Motor neuron (in vitro differentiated cells): ENCODE measurements at regions not wholly inside any gene's neighbourhood (a gene's known extent, or its start where the extent isn't known, plus 50 kb on each side); places are given as distances from the start of the nearest gene placed in this dataset.

Experiments
- ATAC-seq, 8 experiments: fragments of 200-7000 bp; cut with Tn5 transposase; replicated peaks in 6 of 8; 2 replicates each; pipeline ENCODE4 v1.8.0; 2021; ENCODE audit warnings: mild to moderate bottlenecking in 8 of 8, moderate library complexity in 8 of 8
- H3K27ac ChIP-seq, 2 donors: fragments of 250-450 bp; sonication (Bioruptor Pico); 2 replicates each; pipeline ENCODE4 v1.9.0; 2021; ENCODE audit warnings: antibody characterized with exemption in 2 of 2, mild to moderate bottlenecking in 2 of 2, moderate library complexity in 1 of 2
- H3K4me1 ChIP-seq, 2 donors: fragments of 250-450 bp; sonication (Bioruptor Pico); replicated peaks in 1 of 2; 2 replicates each; pipeline ENCODE4 v1.6.1; 2021; ENCODE audit warnings: antibody characterized with exemption in 2 of 2, mild to moderate bottlenecking in 2 of 2, moderate library complexity in 1 of 2
- H3K4me3 ChIP-seq, 5 donors: fragments of 250-450 bp; sonication (Bioruptor Pico); 2 replicates each; pipeline ENCODE4 v1.9.0; 2021; ENCODE audit warnings: antibody characterized with exemption in 5 of 5, mild to moderate bottlenecking in 5 of 5, moderate library complexity in 4 of 5
- WGBS, 10 experiments: fragments of 450-650 bp; shearing (Covaris generic); methylation state at CpG; one replicate each; pipeline ENCODE4 v1.0.0; 2022; 5-methylcytosine and 5-hydroxymethylcytosine counted together
- in situ Hi-C, 9 experiments: fragments of 400-800 bp; cut with MboI; loops; one replicate each; pipeline ENCODE4 v1.15.0; 2021; ENCODE audit warnings: low sequenced_read_pairs in 9 of 9, low pct_unique_long_range_greater_than_20kb in 2 of 9; ENCODE audit not compliant: unreplicated experiment in 9 of 9

- 0 to 100% (median 40%) methylated on average over 1 to 2 of the region's 2 CpGs; no CpG with 5 or more reads in 2 of the 10 experiments for WGBS, 10 experiments
- H3K27ac ChIP-seq: no peak overlapping the region
- in situ Hi-C loops: loop anchor here in 4 of 9 experiments (25.0 kb wide), 5 partner anchors 421 to 1171 kb away; partner anchors contain the start of gene MLLT3 (in 1 of the 4)
- no peak overlapping the region for H3K4me3 ChIP-seq
- peaks cover 34 to 48% of the 10 kb centered on the region in 2 donors for H3K4me1 ChIP-seq
- peak; percentile 20 to 95 (median 88) for ATAC-seq
Observed at GRCh38 chr9:19940811-19941535, 152.1 kb upstream of the SLC24A2 start.

GRCh38 chr9:19939734-19940278 lies 151.0 kb upstream of the SLC24A2 start:
- 0 to 100% (median 81%) methylated on average over 1 to 4 of the region's 5 CpGs; no CpG with 5 or more reads in 1 of the 10 experiments for WGBS, 10 experiments
- peak in 5 of 8 experiments; percentile 22 to 42 (median 23) for ATAC-seq
- in situ Hi-C loops: loop anchor here in 4 of 9 experiments (25.0 kb wide), 5 partner anchors 422 to 1172 kb away; partner anchors contain the start of gene MLLT3 (in 1 of the 4)

GRCh38 chr9:19938990-19939733 lies 150.3 kb upstream of the SLC24A2 start:
- Histone ChIP-seq H3K4me1 (peaks cover 19 to 35% of the 10 kb centered on the region in 2 donors), H3K4me3 (no peak overlapping the region), H3K27ac (no peak overlapping the region)
- in situ Hi-C loops: loop anchor here in 4 of 9 experiments (25.0 kb wide), 5 partner anchors 423 to 1173 kb away; partner anchors contain the start of gene MLLT3 (in 1 of the 4)
- peak in 3 of 8 experiments; percentile 16 to 44 (median 21) for ATAC-seq
- WGBS, 10 experiments: 58 to 100% (median 95%) methylated on average over 1 to 6 of the region's 6 CpGs; no CpG with 5 or more reads in 1 of the 10 experiments

More at GRCh38 chr9:19939734-19940278, 151.0 kb upstream of the SLC24A2 start:
- Histone ChIP-seq H3K4me1 (peaks cover 22 to 39% of the 10 kb centered on the region in 2 donors), H3K27ac (no peak overlapping the region), H3K4me3 (no peak overlapping the region)

GRCh38 chr9:19937121-19937520 lies 148.3 kb upstream of the SLC24A2 start:
- Histone ChIP-seq H3K4me3 (no peak overlapping the region), H3K27ac (no peak overlapping the region), H3K4me1 (peaks cover 19 to 34% of the 10 kb centered on the region in 2 donors)
- no peak for ATAC-seq
- in situ Hi-C loops: loop anchor here in 4 of 9 experiments (25.0 kb wide), 5 partner anchors 425 to 1175 kb away; partner anchors contain the start of gene MLLT3 (in 1 of the 4)
- 0 to 88% (median 57%) methylated on average over 1 of the region's 1 CpG; no CpG with 5 or more reads in 1 of the 10 experiments for WGBS, 10 experiments

GRCh38 chr9:19936598-19936997 lies 147.8 kb upstream of the SLC24A2 start:
- no peak overlapping the region for H3K27ac ChIP-seq
- ATAC-seq: no peak
- H3K4me3 ChIP-seq: no peak overlapping the region
- peaks cover 18 to 28% of the 10 kb centered on the region in 2 donors for H3K4me1 ChIP-seq
- in situ Hi-C loops: loop anchor here in 4 of 9 experiments (25.0 kb wide), 5 partner anchors 426 to 1176 kb away; partner anchors contain the start of gene MLLT3 (in 1 of the 4)
- WGBS, 10 experiments: 0 to 100% (median 50%) methylated on average over 1 of the region's 1 CpG

GRCh38 chr9:19935422-19935821 lies 146.6 kb upstream of the SLC24A2 start:
- peaks cover 10 to 17% of the 10 kb centered on the region in 2 donors for H3K4me1 ChIP-seq
- H3K27ac ChIP-seq: no peak overlapping the region
- no peak for ATAC-seq
- in situ Hi-C loops: loop anchor here in 4 of 9 experiments (25.0 kb wide), 5 partner anchors 427 to 1177 kb away; partner anchors contain the start of gene MLLT3 (in 1 of the 4)
- 52 to 100% (median 78%) methylated on average over 1 to 3 of the region's 4 CpGs; no CpG with 5 or more reads in 4 of the 10 experiments for WGBS, 10 experiments
- H3K4me3 ChIP-seq: no peak overlapping the region

GRCh38 chr9:19934301-19934871 lies 145.5 kb upstream of the SLC24A2 start:
- no peak overlapping the region for H3K27ac ChIP-seq
- H3K4me1 ChIP-seq: peaks cover 0 to 6% of the 10 kb centered on the region in 2 donors
- no peak overlapping the region for H3K4me3 ChIP-seq
- in situ Hi-C loops: loop anchor here in 4 of 9 experiments (25.0 kb wide), 5 partner anchors 428 to 1178 kb away; partner anchors contain the start of gene MLLT3 (in 1 of the 4)
- ATAC-seq: peak in 3 of 8 experiments; percentile 75 to 97 (median 84)
- 10 to 93% (median 60%) methylated on average over 2 to 13 of the region's 41 CpGs; no CpG with 5 or more reads in 5 of the 10 experiments for WGBS, 10 experiments

- Histone ChIP-seq H3K4me1 (peaks cover 5 to 6% of the 10 kb centered on the region in 2 donors), H3K27ac (no peak overlapping the region), H3K4me3 (no peak overlapping the region)
- in situ Hi-C loops: loop anchor here in 4 of 9 experiments (25.0 kb wide), 5 partner anchors 431 to 1181 kb away; partner anchors contain the start of gene MLLT3 (in 1 of the 4)
- ATAC-seq: no peak
Observed at GRCh38 chr9:19931098-19931890, 142.5 kb upstream of the SLC24A2 start.

GRCh38 chr9:19927560-19927959 lies 138.7 kb upstream of the SLC24A2 start:
- no peak for ATAC-seq
- H3K4me3 ChIP-seq: no peak overlapping the region
- WGBS, 10 experiments: 63 to 96% (median 84%) methylated on average over 1 to 6 of the region's 6 CpGs; no CpG with 5 or more reads in 4 of the 10 experiments
- H3K27ac ChIP-seq: no peak overlapping the region
- in situ Hi-C loops: loop anchor here in 5 of 9 experiments (5.0 to 25.0 kb wide), 10 partner anchors 425 to 1187 kb away; partner anchors contain the start of gene MLLT3 (in 1 of the 5)
- H3K4me1 ChIP-seq: peaks cover 8 to 11% of the 10 kb centered on the region in 2 donors

- peaks cover 8 to 11% of the 10 kb centered on the region in 2 donors for H3K4me1 ChIP-seq
- in situ Hi-C loops: loop anchor here in 5 of 9 experiments (5.0 to 25.0 kb wide), 10 partner anchors 426 to 1188 kb away; partner anchors contain the start of gene MLLT3 (in 1 of the 5)
- no peak for ATAC-seq
Observed at GRCh38 chr9:19926774-19927173, 137.9 kb upstream of the SLC24A2 start.

More at GRCh38 chr9:19926774-19927173, 137.9 kb upstream of the SLC24A2 start:
- no peak overlapping the region for H3K27ac ChIP-seq
- WGBS, 10 experiments: 40 to 100% (median 73%) methylated on average over 1 to 5 of the region's 7 CpGs; no CpG with 5 or more reads in 3 of the 10 experiments
- no peak overlapping the region for H3K4me3 ChIP-seq
